Thoracic aorta (tissue), 2 donors: ENCODE measurements at regions not wholly inside any gene's neighbourhood (a gene's known extent, or its start where the extent isn't known, plus 50 kb on each side); places are given as distances from the start of the nearest gene placed in this dataset.

Experiments used
- ATAC-seq: fragments of 150-250 bp; one replicate; pipeline ENCODE4 v1.8.0; 2017; ENCODE audit warnings: low read depth; ENCODE audit not compliant: insufficient number of reproducible peaks, low FRiP score
- DNase-seq: peaks from one replicate; pipeline ENCODE4 v3.0.0-alpha.2; 2020; ENCODE audit warnings: low spot score
- H3K27ac ChIP-seq, 2 donors: fragments of 200-600 bp; sonication (generic); 1 replicate in 1 of 2; 2 replicates in 1 of 2; pipeline ENCODE4 v1.5.1; 2016; ENCODE audit warnings: mild to moderate bottlenecking in 2 of 2, moderate library complexity in 2 of 2
- H3K27me3 ChIP-seq: fragments of 200-600 bp; sonication (generic); replicated peaks from 2 replicates; pipeline ENCODE4 v1.6.0; 2016; ENCODE audit warnings: mild to moderate bottlenecking; ENCODE audit not compliant: insufficient read depth
- H3K36me3 ChIP-seq: fragments of 200-600 bp; sonication (generic); one replicate; pipeline ENCODE4 v1.5.1; 2016
- H3K4me1 ChIP-seq, 2 donors: fragments of 200-600 bp; sonication (generic); 1 replicate in 1 of 2; 2 replicates in 1 of 2; pipeline versions ENCODE4 v1.5.1 to v1.6.0; 2016; ENCODE audit warnings: low read depth in 2 of 2, mild to moderate bottlenecking in 1 of 2; ENCODE audit not compliant: control insufficient read depth in 1 of 2
- H3K4me3 ChIP-seq: fragments of 200-600 bp; sonication (generic); 2 replicates; pipeline ENCODE4 v1.5.1; 2016; ENCODE audit warnings: mild to moderate bottlenecking
- H3K9me3 ChIP-seq: fragments of 200-600 bp; sonication (generic); 2 replicates; pipeline ENCODE4 v1.5.1; 2016
- CTCF ChIP-seq: fragments of 200-600 bp; sonication (generic); IDR thresholded peaks from one replicate; pipeline ENCODE4 v1.5.1; 2019; ENCODE audit warnings: antibody characterized with exemption

GRCh38 chr5:143987264-143987663, 175.3 kb downstream of the HMHB1 start:
- Histone ChIP-seq H3K4me3 (no peak overlapping the region), H3K36me3 (no peaks in the 10 kb centered on the region), H3K27ac (no peak overlapping the region), H3K9me3 (no peaks in the 10 kb centered on the region), H3K4me1 (peaks cover 9 to 17% of the 10 kb centered on the region in 2 donors), H3K27me3 (no peaks in the 10 kb centered on the region)
- no peak for TF ChIP-seq CTCF
- DNase-seq = no peak
- ATAC-seq = no peak

- H3K36me3 ChIP-seq = no peaks in the 10 kb centered on the region
- H3K27me3 ChIP-seq = no peaks in the 10 kb centered on the region
- H3K4me3 ChIP-seq = no peak overlapping the region
- H3K9me3 ChIP-seq = no peaks in the 10 kb centered on the region
- H3K4me1 ChIP-seq = peaks cover 9 to 17% of the 10 kb centered on the region in 2 donors
- no peak overlapping the region for H3K27ac ChIP-seq
- ATAC-seq = no peak
- no peak for DNase-seq
- TF ChIP-seq CTCF = no peak
Measured at GRCh38 chr5:143987751-143988560, 176.0 kb downstream of the HMHB1 start.

GRCh38 chr5:143992496-143992895, 178.0 kb downstream of the YIPF5 start:
- no peak for ATAC-seq
- no peak for TF ChIP-seq CTCF
- Histone ChIP-seq H3K36me3 (no peaks in the 10 kb centered on the region), H3K27me3 (no peaks in the 10 kb centered on the region), H3K4me3 (no peak overlapping the region), H3K4me1 (no peaks in the 10 kb centered on the region), H3K9me3 (no peaks in the 10 kb centered on the region), H3K27ac (no peak overlapping the region)
- DNase-seq = no peak

- Histone ChIP-seq H3K4me3 (no peak overlapping the region), H3K4me1 (no peaks in the 10 kb centered on the region), H3K27me3 (no peaks in the 10 kb centered on the region), H3K9me3 (no peaks in the 10 kb centered on the region), H3K36me3 (no peaks in the 10 kb centered on the region), H3K27ac (no peak overlapping the region)
- TF ChIP-seq CTCF = no peak
- DNase-seq = no peak
- ATAC-seq = no peak
Measured at GRCh38 chr5:144002876-144003275, 167.6 kb downstream of the YIPF5 start.

GRCh38 chr5:144003636-144004035, 166.8 kb downstream of the YIPF5 start:
- ATAC-seq (no peak), DNase-seq (no peak)
- Histone ChIP-seq H3K9me3 (no peaks in the 10 kb centered on the region), H3K4me3 (no peak overlapping the region), H3K27me3 (no peaks in the 10 kb centered on the region), H3K4me1 (no peaks in the 10 kb centered on the region), H3K36me3 (no peaks in the 10 kb centered on the region), H3K27ac (no peak overlapping the region)
- no peak for TF ChIP-seq CTCF
